GM18870 (cell line): ENCODE measurements at regions not wholly inside any gene's neighbourhood (a gene's known extent, or its start where the extent isn't known, plus 50 kb on each side); places are given as distances from the start of the nearest gene placed in this dataset.

Experiments
- ATAC-seq: cut with Tn5 transposase; IDR thresholded peaks from one replicate; pipeline ENCODE4 v1.9.1; 2021; ENCODE audit warnings: moderate library complexity; ENCODE audit not compliant: unreplicated experiment

- no peak for ATAC-seq
Measured at GRCh38 chr3:127384717-127385539, 97.1 kb upstream of the PRR20G start.

GRCh38 chr3:127383656-127384179, 95.9 kb upstream of the PRR20G start:
- ATAC-seq, result no peak

GRCh38 chr3:127377801-127378655, 90.2 kb upstream of the PRR20G start:
- no peak for ATAC-seq

DNA sequence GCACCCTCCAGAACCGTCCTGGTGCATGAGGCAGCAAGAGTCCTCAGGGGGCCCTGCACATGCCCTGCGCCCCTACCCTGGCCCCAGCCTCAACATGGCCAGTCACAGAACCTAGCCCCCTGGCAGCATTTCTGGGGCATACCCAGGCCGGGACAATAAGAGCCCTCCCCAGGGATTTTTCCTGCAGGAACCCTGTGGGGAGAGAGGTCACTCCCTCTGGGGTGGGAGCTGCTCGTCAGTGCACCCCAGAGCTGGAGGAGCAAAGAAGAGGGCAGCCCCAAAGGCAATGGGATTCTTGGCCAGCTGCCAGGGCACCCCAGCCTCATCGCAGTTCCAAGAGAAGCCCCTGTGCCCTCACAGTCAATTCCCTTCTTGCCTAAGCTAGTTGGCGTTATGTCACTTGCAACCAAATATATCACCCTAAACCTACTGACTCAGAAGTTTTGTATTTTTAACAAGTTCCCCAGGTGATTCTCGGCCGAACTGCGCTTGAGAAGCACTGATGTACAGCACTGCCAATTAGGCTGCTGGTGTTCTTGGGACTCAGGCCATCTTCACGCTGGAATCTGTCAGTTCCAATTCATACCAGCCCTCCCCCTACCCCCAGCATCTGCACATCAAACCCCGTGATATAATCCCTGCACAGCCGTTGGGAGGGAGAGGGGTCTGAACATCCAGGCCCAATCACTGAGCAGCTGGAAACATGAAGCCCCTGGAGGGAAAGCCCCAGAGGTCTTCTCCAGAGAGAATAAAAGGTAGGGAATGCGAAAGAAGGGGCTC, 87.5 kb upstream of the PRR20G start:
- ATAC-seq, result no peak

DNA sequence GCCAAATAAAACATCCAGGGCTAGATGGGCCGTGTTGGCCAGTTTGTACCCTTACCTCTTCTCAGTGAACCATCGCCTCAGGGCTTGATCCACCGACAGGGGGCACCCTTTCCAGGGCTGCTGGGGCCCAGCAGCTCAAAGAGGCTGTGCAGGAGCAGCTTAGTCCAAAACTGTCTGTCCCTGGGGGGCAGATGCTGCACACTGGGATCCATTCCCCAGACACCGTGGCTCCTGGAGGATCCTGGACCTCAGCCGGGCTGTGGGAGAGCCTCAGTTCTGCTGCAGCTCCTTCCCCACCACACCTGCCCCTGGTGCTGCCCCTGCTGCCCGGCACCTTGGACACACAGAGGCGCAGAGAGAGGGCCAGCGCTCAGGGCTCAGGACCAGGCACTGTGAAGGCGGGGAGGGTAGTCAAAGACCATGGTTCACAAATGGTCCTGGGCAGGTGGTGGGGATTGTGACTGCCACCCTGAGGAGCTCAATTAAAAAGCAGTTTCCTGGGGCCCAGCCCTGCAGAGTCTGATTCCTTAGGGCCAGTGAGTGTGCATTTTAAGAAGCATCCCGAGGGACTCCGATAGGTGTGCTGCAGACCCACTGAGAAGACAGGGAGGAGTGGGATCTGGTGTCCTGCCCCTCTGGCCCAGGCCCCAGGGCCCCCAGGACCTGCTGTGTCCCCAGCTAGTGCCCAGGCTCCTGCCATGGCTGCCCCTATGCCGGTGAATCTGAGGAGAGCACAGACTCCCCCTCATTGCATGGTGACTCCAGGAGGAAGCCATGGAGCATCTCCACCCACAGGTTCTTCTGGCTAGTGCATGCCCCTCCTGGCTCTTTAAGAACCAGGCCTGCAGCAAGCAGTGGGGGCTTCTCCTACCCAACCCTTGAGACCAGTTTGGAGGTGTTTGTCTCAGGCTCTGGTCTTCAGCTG, 86.5 kb upstream of the PRR20G start:
- no peak for ATAC-seq

GRCh38 chr3:127373441-127374085, 85.7 kb upstream of the PRR20G start:
- ATAC-seq, result no peak

GRCh38 chr3:127371846-127372245, 84.0 kb upstream of the PRR20G start:
- no peak for ATAC-seq

- ATAC-seq, result no peak
Measured at GRCh38 chr3:127371334-127371733, 83.5 kb upstream of the PRR20G start.

DNA sequence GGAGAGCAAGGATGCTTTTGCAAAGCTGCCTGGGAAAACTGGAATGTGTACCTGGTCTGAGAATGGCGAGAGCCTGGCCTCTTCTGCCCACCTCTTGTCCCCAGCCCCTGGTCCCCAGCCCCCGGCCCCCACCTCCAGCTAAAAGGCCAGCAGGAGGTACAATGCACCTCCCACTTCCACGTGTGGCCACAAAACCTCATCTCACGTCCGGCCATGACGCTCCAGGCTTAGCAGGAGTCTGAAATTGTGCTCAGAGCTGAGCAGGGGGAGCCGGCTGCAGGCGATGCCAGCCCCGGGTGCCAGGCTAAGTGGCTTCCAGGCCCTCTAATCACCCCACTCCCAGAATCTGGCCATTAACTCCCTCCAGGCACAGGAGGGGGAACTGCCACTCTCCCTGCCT, 83.1 kb upstream of the PRR20G start:
- ATAC-seq, result no peak

DNA sequence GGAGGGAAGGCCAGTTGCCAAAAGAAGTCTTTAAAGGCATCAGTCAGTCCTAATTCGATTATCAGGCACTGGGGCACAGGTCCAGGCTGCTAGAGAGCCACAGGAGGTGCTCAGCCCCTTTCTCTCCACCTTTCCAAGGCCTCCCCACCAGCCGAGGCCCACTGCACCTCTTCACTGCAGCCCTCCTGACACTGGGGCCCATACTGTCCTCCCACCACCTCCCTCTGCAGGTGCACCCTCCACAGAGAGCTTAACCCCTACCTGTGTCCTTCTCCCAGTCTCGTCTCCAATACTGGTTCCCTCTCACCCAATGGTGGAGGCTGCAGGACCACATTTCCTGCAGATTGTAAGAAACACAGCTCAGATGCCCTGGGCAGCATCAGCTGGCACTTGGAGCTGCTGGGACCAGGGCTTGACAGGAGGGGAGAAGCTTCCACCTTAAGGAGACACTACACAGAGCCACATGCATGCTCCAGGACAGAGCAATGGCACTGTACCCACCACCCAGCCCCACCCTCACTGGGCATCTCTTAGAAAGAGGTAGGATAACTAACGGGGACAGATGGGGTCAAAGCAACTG, 81.6 kb upstream of the PRR20G start:
- ATAC-seq, result no peak

- no peak for ATAC-seq
Measured at GRCh38 chr3:127368186-127369032, 80.6 kb upstream of the PRR20G start.

- ATAC-seq, result no peak
Measured at GRCh38 chr3:127367593-127367992, 79.7 kb upstream of the PRR20G start.

DNA sequence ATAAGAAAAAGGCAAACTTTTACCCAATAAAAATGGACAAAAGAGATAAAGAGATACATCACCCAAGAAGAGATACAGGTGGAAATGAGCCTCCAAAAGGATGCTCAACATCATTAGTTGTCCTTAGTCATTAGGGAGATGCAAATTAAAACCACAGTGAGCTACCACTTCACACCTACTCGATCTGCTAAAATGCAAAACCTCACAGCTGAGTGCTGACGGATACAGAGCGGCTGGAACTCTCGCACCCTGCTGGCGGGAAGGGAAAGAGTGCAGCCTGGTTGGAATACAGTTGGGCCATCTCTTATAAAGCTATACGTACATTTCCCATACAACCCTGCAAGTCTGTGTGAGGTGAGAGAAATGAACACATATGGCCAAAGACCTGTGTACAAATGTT, 78.5 kb upstream of the PRR20G start:
- no peak for ATAC-seq

- no peak for ATAC-seq
Measured at GRCh38 chr3:127365163-127365798, 77.4 kb upstream of the PRR20G start.

GRCh38 chr3:127363891-127364290, 76.0 kb upstream of the PRR20G start:
- no peak for ATAC-seq

- no peak for ATAC-seq
Measured at GRCh38 chr3:127363171-127363570, 75.3 kb upstream of the PRR20G start.

- no peak for ATAC-seq
Measured at GRCh38 chr3:127360647-127361046, 72.8 kb upstream of the PRR20G start.

GRCh38 chr3:127358641-127359040, 70.8 kb upstream of the PRR20G start:
- ATAC-seq, result no peak
